Frontal cortex (tissue), 3 donors: ENCODE measurements at regions not wholly inside any gene's neighbourhood (a gene's known extent, or its start where the extent isn't known, plus 50 kb on each side); places are given as distances from the start of the nearest gene placed in this dataset.
A peak's percentile ranks its signal among the peaks of the same experiment; 100 is the strongest.

Source experiments
- DNase-seq, 2 donors: peaks; one replicate each; pipeline ENCODE4 v3.0.0; 2012; ENCODE audit warnings: low spot score in 2 of 2
- FAIRE-seq: peaks from 2 replicates; lab custom pipeline; 2012; peaks lifted over from hg19 to GRCh38; lab: Jason Lieb, UNC
- donor health status: control.
- donor health status: control.
- donor health status: control.

- FAIRE-seq (no peak), DNase-seq (no peak)
Measured at GRCh38 chr5:51449026-51449425, 65.8 kb downstream of the ISL1 start.

- FAIRE-seq (no peak), DNase-seq (no peak)
Measured at GRCh38 chr5:51452562-51452961, 69.3 kb downstream of the ISL1 start.

- FAIRE-seq: no peak
Measured at GRCh38 chr5:51465165-51465564, 81.9 kb downstream of the ISL1 start.

GRCh38 chr5:51466214-51466613, 83.0 kb downstream of the ISL1 start:
- DNase-seq (no peak), FAIRE-seq (no peak)

More at GRCh38 chr5:51465165-51465564, 81.9 kb downstream of the ISL1 start:
- DNase-seq: no peak

GRCh38 chr5:51468196-51468595, 84.9 kb downstream of the ISL1 start:
- DNase-seq: no peak
- FAIRE-seq: no peak

GRCh38 chr5:51471630-51472029, 88.4 kb downstream of the ISL1 start:
- FAIRE-seq: no peak

GRCh38 chr5:51472472-51472871, 89.2 kb downstream of the ISL1 start:
- DNase-seq (no peak), FAIRE-seq (no peak)

More at GRCh38 chr5:51471630-51472029, 88.4 kb downstream of the ISL1 start:
- DNase-seq: no peak

GRCh38 chr5:51475628-51476027, 92.4 kb downstream of the ISL1 start:
- FAIRE-seq (no peak), DNase-seq (no peak)

- DNase-seq: no peak
- no peak for FAIRE-seq
Measured at GRCh38 chr5:51476431-51476830, 93.2 kb downstream of the ISL1 start.

- DNase-seq: no peak
- no peak for FAIRE-seq
Measured at GRCh38 chr5:51479840-51480239, 96.6 kb downstream of the ISL1 start.

GRCh38 chr5:51484326-51484725, 101.1 kb downstream of the ISL1 start:
- no peak for FAIRE-seq

GRCh38 chr5:51486158-51486557, 102.9 kb downstream of the ISL1 start:
- FAIRE-seq: no peak
- no peak for DNase-seq

More at GRCh38 chr5:51484326-51484725, 101.1 kb downstream of the ISL1 start:
- DNase-seq: no peak

- no peak for FAIRE-seq
- no peak for DNase-seq
Measured at GRCh38 chr5:51487952-51488351, 104.7 kb downstream of the ISL1 start.

GRCh38 chr5:51488803-51489642, 105.8 kb downstream of the ISL1 start:
- FAIRE-seq: no peak
- no peak for DNase-seq

- DNase-seq (no peak), FAIRE-seq (no peak)
Measured at GRCh38 chr5:51494821-51495220, 111.6 kb downstream of the ISL1 start.

GRCh38 chr5:51495672-51496071, 112.4 kb downstream of the ISL1 start:
- DNase-seq (no peak), FAIRE-seq (no peak)

- no peak for FAIRE-seq
- no peak for DNase-seq
Measured at GRCh38 chr5:51517838-51518237, 134.6 kb downstream of the ISL1 start.

GRCh38 chr5:51518607-51519006, 135.4 kb downstream of the ISL1 start:
- DNase-seq (no peak), FAIRE-seq (no peak)

GRCh38 chr5:51521583-51521982, 138.3 kb downstream of the ISL1 start:
- DNase-seq (no peak), FAIRE-seq (no peak)

- peak; percentile 23 for FAIRE-seq
Measured at GRCh38 chr5:51539232-51539631, 156.0 kb downstream of the ISL1 start.

GRCh38 chr5:51544031-51544785, 161.0 kb downstream of the ISL1 start:
- FAIRE-seq (no peak), DNase-seq (no peak)

More at GRCh38 chr5:51539232-51539631, 156.0 kb downstream of the ISL1 start:
- DNase-seq: no peak
